SKM-1 (cell line): ENCODE measurements at regions not wholly inside any gene's neighbourhood (a gene's known extent, or its start where the extent isn't known, plus 50 kb on each side); places are given as distances from the start of the nearest gene placed in this dataset.
"Not testable (repeated sequence)": the region's sequence is repeated elsewhere in the genome, so short reads cannot be mapped to it uniquely, and the experiment has no call there.

ENCODE experiments used
- DNase-seq: peaks from one replicate; lab custom pipeline; 2025; ENCODE audit not compliant: unreplicated experiment; lab: John Stamatoyannopoulos, UW

GRCh38 chr12:43255522-43256111 lies 296.4 kb downstream of the ADAMTS20 start:
- no peak for DNase-seq

DNA sequence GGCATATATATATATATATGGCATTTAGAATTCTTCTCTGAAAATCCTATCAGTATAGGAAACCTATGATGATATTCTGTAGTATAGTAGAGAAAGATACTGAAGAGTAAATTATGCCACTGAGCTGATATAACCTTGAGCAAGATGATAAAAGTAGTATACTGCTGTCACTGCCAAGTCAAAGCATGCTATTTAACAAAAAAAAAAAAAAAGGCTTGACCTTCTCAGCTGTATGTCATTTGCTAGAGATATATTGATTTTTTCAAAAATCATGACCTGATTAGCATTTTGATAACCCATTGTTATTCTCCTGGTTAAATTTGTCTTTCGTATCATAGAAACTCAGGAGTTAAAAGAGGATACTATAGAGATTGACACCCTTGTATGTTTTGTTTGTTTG lies 299.4 kb downstream of the ADAMTS20 start:
- no peak for DNase-seq

GRCh38 chr12:43245947-43246346 lies 306.1 kb downstream of the ADAMTS20 start:
- no peak for DNase-seq

GRCh38 chr12:43241986-43242385 lies 310.0 kb downstream of the ADAMTS20 start:
- no peak for DNase-seq

DNA sequence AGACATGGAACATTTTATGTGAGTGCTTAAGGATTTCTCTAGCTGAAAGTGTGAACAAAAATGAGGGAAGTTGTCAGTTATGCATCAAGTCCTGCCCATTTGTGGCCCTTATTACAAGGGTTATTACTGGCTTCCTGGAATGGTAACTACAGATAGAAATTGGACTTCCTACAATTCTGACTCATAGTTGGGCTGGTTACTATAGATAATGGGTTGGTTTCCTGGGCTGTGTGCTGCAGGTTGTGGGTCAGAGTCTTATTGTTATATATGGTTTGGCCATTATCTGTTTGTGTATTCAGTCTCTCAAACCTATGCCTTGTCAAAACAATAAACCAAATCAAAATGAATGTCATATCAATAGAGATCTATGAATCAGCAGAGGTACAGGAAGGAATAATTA lies 313.7 kb downstream of the ADAMTS20 start:
- no peak for DNase-seq

GRCh38 chr12:43237238-43237879 lies 314.6 kb downstream of the ADAMTS20 start:
- DNase-seq: no peak

DNA sequence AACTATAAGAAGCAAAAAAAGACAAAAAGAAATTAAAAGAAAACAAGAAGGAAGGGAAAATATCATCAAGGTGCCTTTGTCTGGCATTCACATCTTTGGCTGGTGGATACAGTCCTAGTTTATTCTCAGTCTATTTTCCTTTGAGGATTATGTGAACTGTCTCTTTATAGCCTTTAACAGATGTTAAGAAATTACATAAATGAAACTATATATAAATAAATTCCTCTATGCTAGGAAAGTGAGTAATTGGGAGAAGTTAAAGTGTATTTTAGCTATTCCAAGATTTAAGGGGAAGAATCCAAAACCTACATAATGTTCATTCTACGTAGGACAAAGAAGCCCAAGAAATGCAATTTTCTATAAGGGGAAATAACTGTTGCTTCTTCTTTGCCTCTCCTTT lies 316.3 kb downstream of the ADAMTS20 start:
- no peak for DNase-seq

DNA sequence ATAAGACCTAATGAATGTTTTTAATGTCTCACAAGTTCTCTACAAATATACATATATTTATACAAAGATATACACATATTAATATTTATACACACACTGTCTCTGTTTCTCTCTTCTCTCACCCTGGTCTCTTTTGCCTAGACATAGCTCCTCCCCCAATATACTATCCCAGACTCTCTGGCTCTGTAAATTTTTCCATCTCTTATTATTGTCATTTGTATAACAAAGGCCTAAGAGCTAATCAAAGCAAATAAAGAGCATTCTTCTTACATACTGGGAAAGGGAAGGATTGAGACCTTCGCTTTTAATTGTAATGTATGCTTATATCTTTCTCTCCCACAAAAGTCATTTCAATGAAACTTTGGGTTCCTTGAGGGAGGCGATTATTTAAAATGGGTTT lies 318.1 kb downstream of the ADAMTS20 start:
- no peak for DNase-seq

- no peak for DNase-seq
Observed at GRCh38 chr12:43226151-43226550, 325.9 kb downstream of the ADAMTS20 start.

GRCh38 chr12:43224190-43224805 lies 327.7 kb downstream of the ADAMTS20 start:
- not testable (repeated sequence) for DNase-seq

DNA sequence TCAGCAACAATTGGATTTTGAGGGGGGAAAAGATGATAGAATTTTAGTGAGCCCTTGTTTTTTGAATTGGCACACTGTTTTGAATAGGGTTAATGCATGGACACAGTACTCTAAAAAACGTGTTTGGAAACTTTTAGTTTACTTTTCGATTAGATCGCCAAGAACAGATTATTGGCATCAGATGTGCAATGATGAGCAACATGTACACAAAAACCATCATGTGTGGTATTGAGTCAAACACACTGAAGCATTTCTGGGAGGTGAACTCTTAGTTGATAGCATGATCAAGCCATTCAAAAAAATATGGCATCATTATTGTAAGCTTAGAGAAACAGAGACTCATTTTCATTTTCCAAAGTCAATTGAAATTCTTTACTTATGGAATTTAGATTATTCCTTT lies 329.2 kb downstream of the ADAMTS20 start:
- no peak for DNase-seq

DNA sequence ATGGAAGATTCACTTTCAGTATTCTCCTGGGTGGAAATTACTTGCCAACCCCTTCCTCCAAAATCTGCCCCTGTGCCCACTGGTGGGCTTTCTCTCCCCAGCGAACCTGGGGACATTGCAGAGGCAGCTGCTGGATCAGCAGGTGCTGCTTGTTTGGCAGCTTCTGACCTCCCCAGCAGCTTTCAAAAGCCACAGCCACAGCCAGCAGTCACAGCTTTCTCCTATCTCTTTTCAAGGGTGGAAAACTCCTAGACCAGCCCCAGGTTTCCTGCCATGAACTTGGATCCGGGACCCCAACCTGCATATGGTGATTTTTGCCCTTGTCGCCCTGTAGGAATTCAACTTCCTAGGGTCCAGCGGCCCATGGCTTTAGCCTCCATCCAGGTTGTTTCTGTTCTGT lies 330.8 kb downstream of the ADAMTS20 start:
- DNase-seq: no peak

DNA sequence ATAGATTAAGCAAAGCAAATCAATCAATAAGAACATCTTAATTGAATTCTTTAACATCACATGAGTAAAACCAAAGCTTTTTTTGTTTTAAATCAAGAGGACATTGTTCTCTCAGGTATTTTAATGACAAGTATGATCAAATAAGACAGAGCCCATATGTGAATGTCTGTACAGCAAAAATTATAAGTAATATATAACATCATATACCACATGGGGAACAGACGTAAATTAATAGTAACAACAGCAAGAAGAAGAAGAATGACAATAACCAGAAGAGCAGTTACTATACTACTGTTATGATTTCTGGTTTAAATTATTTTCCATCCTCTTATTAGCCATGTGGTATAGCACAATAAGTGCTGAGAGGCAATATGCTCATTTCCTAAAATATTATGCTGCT lies 335.5 kb downstream of the ADAMTS20 start:
- DNase-seq: no peak

DNA sequence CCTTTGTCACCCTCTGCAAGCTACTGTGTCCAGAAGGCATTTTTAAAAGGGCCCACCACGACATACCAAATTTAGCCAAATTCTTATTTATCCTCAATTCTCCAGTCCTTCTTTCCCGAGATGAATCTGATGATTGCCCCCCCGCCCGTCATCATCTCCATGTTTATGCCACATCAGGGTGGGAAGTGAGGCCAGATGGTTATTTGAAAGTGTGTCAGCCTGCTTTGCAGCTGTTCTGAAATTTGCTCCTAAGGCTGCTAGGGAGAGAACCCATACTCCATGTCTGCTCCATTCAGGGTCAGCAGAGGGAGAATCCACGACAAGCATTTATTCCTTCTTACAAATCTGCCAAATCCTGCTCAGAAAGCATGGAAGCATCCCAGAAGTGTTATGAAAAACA lies 337.8 kb downstream of the ADAMTS20 start:
- DNase-seq: no peak

DNA sequence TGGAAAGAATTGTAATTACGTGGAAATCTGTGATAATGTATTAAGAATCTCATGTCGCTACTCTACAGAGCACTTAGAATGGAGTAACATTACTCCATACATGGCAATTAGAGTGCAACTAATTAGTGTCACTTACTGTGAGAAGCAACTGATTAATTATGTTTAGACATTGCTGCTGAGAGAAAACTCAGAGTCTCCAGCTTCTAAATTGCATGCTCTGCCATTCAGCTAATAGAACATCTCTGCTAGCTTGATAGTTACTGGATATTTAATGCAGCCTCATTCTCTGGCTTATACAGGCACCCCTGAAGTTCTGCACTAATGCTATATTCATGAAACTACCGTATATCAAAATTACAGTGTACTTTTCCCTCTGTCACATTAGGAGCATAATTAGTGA lies 338.4 kb downstream of the ADAMTS20 start:
- no peak for DNase-seq

DNA sequence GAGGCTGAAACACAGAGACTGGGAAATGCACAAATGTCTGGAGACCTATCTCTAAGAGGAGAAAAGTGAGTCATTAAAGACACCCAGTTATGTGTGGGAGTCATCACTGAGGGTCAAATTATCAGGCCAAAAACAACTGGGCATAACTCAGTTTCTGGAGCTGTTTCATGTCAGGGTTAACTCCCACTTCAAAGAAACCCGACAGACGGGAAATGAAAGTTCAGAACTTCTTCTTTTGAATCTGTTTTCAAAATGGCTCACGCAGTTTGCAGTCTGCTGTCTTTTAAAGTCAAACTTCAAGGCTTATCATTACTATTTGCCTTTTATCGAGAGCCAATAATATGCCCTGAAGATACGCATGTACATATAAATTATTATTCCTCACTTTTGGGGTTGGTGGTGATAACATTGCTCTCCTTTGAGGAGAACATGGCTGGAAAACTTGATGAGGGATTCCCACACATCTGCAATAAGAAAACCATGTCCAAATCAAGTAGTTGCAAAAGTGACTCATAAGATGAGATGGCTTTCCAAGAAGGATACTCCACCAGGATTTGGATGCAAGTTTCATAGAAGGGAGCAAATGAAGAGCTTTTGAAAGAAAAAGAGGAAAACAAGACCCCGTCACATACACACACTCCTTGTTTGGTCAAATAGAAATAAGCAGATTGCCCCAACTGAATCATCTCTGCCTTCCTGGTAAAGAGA lies 341.4 kb downstream of the ADAMTS20 start:
- DNase-seq: no peak

DNA sequence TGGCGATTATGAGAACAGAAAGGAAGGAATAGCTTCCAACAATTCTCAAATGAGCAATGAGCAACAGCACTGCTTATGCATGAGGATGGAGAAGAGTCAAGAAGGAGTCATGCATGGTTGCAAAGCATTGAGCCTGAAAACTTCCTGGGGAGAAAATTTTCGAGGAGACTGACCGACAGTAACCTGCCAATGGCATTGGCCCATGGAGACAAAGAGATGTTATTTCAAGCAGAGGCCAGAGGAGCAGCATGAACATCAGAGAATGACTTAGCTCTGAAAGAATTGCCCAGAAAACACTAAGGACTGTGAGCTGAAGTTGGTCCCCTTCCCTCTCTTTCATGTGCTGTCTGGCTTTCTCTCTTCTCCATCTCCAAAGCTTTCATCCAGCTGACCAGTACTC lies 343.4 kb downstream of the ADAMTS20 start:
- no peak for DNase-seq

DNA sequence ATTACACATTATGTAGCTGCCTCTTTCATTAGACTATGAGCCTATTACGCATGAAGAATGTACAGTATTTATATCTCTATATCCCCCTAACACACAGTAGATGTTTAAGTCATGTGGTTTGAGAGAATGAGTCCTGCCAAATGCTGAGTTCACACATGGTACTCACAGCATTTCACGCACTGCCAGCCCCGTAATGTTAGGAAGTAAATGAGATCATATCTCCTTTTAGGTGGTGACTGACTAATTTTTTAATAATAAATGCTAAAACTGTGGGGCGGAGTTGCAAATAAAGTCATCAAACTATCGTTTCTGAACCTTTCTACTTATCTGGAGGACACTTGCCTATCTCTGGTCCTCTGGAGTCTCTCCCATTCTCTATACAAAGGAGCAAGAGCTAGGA lies 343.8 kb downstream of the ADAMTS20 start:
- DNase-seq: no peak

DNA sequence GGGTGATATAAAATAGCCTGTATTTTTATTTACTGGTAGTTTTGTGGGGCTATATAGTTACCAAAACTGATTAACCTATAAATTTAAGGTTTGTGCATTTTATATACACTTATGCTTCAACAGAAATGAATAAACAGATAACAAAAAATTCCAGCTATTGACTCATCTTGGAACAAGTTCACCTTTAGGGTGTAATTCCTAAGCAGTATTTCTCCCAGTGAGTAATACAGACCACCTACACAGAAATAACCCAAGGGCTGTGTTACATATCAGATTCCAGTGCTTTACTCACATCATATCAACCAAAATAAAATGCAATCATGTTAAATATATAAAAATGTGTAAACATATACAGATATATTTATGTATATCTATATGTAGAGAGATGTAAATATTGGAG lies 345.6 kb downstream of the ADAMTS20 start:
- no peak for DNase-seq

DNA sequence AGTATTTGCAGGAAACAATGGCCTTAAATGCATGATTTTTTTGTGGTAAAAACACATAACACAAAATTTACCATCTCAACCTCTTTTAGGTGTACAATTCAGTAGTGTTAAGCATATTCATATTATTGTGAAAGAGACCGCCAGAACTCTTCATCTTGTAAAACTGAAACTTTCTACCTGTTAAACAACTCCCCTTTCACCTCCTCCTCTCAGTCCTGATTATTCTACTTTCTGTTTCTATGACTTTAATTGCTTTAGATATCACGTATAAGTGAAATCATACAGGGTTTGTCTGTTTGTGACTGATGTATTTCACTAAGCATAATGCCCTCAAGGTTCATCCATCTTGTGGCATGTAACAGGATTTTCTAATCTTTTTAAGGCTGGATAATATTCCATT lies 353.4 kb downstream of the ADAMTS20 start:
- DNase-seq: no peak

GRCh38 chr12:43196268-43196907 lies 355.6 kb downstream of the ADAMTS20 start:
- DNase-seq: no peak

GRCh38 chr12:43193096-43193495 lies 358.9 kb downstream of the ADAMTS20 start:
- not testable (repeated sequence) for DNase-seq
